ENCODE measurements at regions not wholly inside any gene's neighbourhood (a gene's known extent, or its start where the extent isn't known, plus 50 kb on each side); places are given as distances from the start of the nearest gene placed in this dataset.

- no peaks in the 10 kb centered on the region for H3K4me1 ChIP-seq
- no peak overlapping the region for H3K27ac ChIP-seq
- 96 to 100% (median 98%) methylated on average over 2 of the region's 2 CpGs for WGBS, 5 donors
- H3K9me3 ChIP-seq, result no peaks in the 10 kb centered on the region
- TF ChIP-seq POLR2AphosphoS5 (IDR thresholded peaks at IDR 0.05), result no peak
- no peak overlapping the region for H3K4me3 ChIP-seq
- no peaks in the 10 kb centered on the region for H3K27me3 ChIP-seq
- intact Hi-C loops (cut with DNase I; ENCODE audit: low total_unique reads), result no loop called here
- DNase-seq, result no peak
- H3K36me3 ChIP-seq, result no peaks in the 10 kb centered on the region
These were observed 93.8 kb upstream of the FHIT start for GRCh38 chr3:61345020-61345419.

DNA sequence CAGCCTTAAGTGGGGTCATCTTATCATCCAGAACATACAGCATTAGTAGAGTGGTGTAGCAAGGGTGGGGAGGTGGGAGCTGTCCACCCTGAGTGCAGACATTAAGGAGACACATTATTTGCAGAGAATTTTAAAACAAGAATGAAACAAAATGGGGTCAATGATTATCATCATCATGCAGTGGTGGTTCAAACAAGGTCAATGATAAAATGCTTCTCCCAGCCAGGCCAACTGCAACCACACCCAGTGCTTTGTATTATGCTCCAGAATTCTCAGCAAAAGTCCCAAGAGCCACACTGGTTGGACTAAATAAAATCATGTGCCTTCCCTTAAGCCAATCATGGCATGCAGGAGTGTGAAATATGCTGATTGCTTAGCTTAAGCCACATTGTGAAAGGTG, 96.7 kb upstream of the FHIT start:
- H3K9me3 ChIP-seq, result no peaks in the 10 kb centered on the region
- H3K27ac ChIP-seq, result no peak overlapping the region
- H3K27me3 ChIP-seq, result no peaks in the 10 kb centered on the region
- intact Hi-C loops (cut with DNase I; ENCODE audit: low total_unique reads), result no loop called here
- TF ChIP-seq, protein P1, sequence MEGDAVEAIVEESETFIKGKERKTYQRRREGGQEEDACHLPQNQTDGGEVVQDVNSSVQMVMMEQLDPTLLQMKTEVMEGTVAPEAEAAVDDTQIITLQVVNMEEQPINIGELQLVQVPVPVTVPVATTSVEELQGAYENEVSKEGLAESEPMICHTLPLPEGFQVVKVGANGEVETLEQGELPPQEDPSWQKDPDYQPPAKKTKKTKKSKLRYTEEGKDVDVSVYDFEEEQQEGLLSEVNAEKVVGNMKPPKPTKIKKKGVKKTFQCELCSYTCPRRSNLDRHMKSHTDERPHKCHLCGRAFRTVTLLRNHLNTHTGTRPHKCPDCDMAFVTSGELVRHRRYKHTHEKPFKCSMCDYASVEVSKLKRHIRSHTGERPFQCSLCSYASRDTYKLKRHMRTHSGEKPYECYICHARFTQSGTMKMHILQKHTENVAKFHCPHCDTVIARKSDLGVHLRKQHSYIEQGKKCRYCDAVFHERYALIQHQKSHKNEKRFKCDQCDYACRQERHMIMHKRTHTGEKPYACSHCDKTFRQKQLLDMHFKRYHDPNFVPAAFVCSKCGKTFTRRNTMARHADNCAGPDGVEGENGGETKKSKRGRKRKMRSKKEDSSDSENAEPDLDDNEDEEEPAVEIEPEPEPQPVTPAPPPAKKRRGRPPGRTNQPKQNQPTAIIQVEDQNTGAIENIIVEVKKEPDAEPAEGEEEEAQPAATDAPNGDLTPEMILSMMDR (IDR thresholded peaks at IDR 0.05), result no peak
- TF ChIP-seq EP300 (IDR thresholded peaks at IDR 0.05) (no peak), POLR2A (IDR thresholded peaks at IDR 0.05) (no peak), POLR2AphosphoS5 (IDR thresholded peaks at IDR 0.05) (no peak)
- no peaks in the 10 kb centered on the region for H3K36me3 ChIP-seq
- H3K4me3 ChIP-seq, result no peak overlapping the region
- DNase-seq, result no peak
- H3K4me1 ChIP-seq, result no peaks in the 10 kb centered on the region

GRCh38 chr3:61349717-61350116, 98.5 kb upstream of the FHIT start:
- Histone ChIP-seq H3K4me3 (no peak overlapping the region), H3K9me3 (no peaks in the 10 kb centered on the region), H3K27ac (no peak overlapping the region), H3K4me1 (no peaks in the 10 kb centered on the region), H3K36me3 (no peaks in the 10 kb centered on the region), H3K27me3 (no peaks in the 10 kb centered on the region)
- 69 to 79% (median 71%) methylated on average over 4 of the region's 4 CpGs for WGBS, 5 donors
- DNase-seq, result no peak
- TF ChIP-seq EP300 (IDR thresholded peaks at IDR 0.05) (no peak), POLR2AphosphoS5 (IDR thresholded peaks at IDR 0.05) (no peak), POLR2A (IDR thresholded peaks at IDR 0.05) (no peak)
- TF ChIP-seq, protein P1 (IDR thresholded peaks at IDR 0.05), result no peak
- intact Hi-C loops (cut with DNase I; ENCODE audit: low total_unique reads), result no loop called here

- TF ChIP-seq, protein P1 (IDR thresholded peaks at IDR 0.05), result no peak
- TF ChIP-seq EP300 (IDR thresholded peaks at IDR 0.05), result no peak
- no peak for TF ChIP-seq POLR2AphosphoS5 (IDR thresholded peaks at IDR 0.05)
- TF ChIP-seq POLR2A (IDR thresholded peaks at IDR 0.05), result no peak
- no peaks in the 10 kb centered on the region for H3K9me3 ChIP-seq
- H3K27ac ChIP-seq, result no peak overlapping the region
- no peak overlapping the region for H3K4me3 ChIP-seq
- no peak for DNase-seq
- 92 to 97% (median 94%) methylated on average over 6 of the region's 6 CpGs for WGBS, 5 donors
- no peaks in the 10 kb centered on the region for H3K4me1 ChIP-seq
- no peaks in the 10 kb centered on the region for H3K27me3 ChIP-seq
- H3K36me3 ChIP-seq, result no peaks in the 10 kb centered on the region
- intact Hi-C loops (cut with DNase I; ENCODE audit: low total_unique reads), result no loop called here
These were observed 99.6 kb upstream of the FHIT start for GRCh38 chr3:61350782-61351309.

DNA sequence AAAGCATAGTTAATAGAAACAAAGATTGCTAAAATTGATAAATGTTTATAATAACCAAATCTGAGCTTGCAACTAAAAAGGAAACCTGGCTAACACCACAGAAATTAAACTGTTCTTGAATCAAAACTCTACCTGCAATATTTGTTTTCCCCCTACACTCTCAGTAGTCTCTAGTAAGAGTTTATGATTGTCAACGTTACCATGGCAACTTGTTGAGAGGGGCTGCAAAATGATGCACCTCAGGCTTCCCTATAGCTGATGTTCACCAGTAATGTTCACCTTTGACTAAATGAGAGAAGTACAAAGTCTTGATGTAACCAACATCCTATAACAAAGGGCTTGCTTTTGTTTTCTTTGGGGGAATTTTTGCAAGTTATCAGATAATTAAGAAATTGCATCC, 101.1 kb upstream of the FHIT start:
- no peak overlapping the region for H3K27ac ChIP-seq
- peaks cover 0 to 5% (median 1%) of the 10 kb centered on the region in 4 donors for H3K4me1 ChIP-seq
- H3K4me3 ChIP-seq, result no peak overlapping the region
- no peak for DNase-seq
- H3K36me3 ChIP-seq, result no peaks in the 10 kb centered on the region
- no peaks in the 10 kb centered on the region for H3K27me3 ChIP-seq
- TF ChIP-seq EP300 (IDR thresholded peaks at IDR 0.05) (no peak), POLR2AphosphoS5 (IDR thresholded peaks at IDR 0.05) (no peak), POLR2A (IDR thresholded peaks at IDR 0.05) (no peak)
- TF ChIP-seq, protein P1 (IDR thresholded peaks at IDR 0.05), result no peak
- no peaks in the 10 kb centered on the region for H3K9me3 ChIP-seq
- WGBS, 5 donors, result 79 to 92% (median 83%) methylated on average over 1 of the region's 1 CpG
- intact Hi-C loops (cut with DNase I; ENCODE audit: low total_unique reads), result no loop called here

All from stomach (tissue), 8 donors.